Thoracic aorta (tissue), 2 donors: ENCODE measurements at regions not wholly inside any gene's neighbourhood (a gene's known extent, or its start where the extent isn't known, plus 50 kb on each side); places are given as distances from the start of the nearest gene placed in this dataset.

Experiments
- ATAC-seq: fragments of 150-250 bp; one replicate; pipeline ENCODE4 v1.8.0; 2017; ENCODE audit warnings: low read depth; ENCODE audit not compliant: insufficient number of reproducible peaks, low FRiP score
- DNase-seq: peaks from one replicate; pipeline ENCODE4 v3.0.0-alpha.2; 2020; ENCODE audit warnings: low spot score
- H3K27ac ChIP-seq, 2 donors: fragments of 200-600 bp; sonication (generic); 1 replicate in 1 of 2; 2 replicates in 1 of 2; pipeline ENCODE4 v1.5.1; 2016; ENCODE audit warnings: mild to moderate bottlenecking in 2 of 2, moderate library complexity in 2 of 2
- H3K27me3 ChIP-seq: fragments of 200-600 bp; sonication (generic); replicated peaks from 2 replicates; pipeline ENCODE4 v1.6.0; 2016; ENCODE audit warnings: mild to moderate bottlenecking; ENCODE audit not compliant: insufficient read depth
- H3K36me3 ChIP-seq: fragments of 200-600 bp; sonication (generic); one replicate; pipeline ENCODE4 v1.5.1; 2016
- H3K4me1 ChIP-seq, 2 donors: fragments of 200-600 bp; sonication (generic); 1 replicate in 1 of 2; 2 replicates in 1 of 2; pipeline versions ENCODE4 v1.5.1 to v1.6.0; 2016; ENCODE audit warnings: low read depth in 2 of 2, mild to moderate bottlenecking in 1 of 2; ENCODE audit not compliant: control insufficient read depth in 1 of 2
- H3K4me3 ChIP-seq: fragments of 200-600 bp; sonication (generic); 2 replicates; pipeline ENCODE4 v1.5.1; 2016; ENCODE audit warnings: mild to moderate bottlenecking
- H3K9me3 ChIP-seq: fragments of 200-600 bp; sonication (generic); 2 replicates; pipeline ENCODE4 v1.5.1; 2016
- TF ChIP-seq, protein P1 (sequence below): fragments of 200-600 bp; sonication (generic); IDR thresholded peaks from one replicate; pipeline ENCODE4 v1.5.1; 2019; ENCODE audit warnings: antibody characterized with exemption

- H3K4me1 ChIP-seq, result peaks cover 0 to 15% of the 10 kb centered on the region in 2 donors
Observed at GRCh38 chr1:229941160-229941559, 125.9 kb upstream of the GALNT2 start.

DNA sequence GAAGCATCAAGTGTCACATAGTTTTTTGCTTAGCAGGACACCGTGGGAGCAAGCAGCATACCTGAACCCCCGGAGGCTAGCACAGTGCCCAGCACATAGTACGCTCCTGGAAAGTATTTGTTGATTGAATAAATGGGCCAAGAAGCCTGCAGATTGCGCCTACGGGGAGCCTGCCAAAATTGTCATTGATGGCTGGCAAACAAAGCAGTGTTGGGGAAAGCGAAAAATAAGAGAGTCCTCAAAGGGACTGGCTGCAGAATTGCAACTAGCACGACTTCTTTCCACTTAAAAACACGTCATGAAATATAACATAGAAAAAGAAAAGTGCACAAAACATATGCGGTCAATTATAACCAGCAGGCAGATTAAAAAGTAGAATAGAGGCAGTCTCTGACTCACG lies 125.2 kb upstream of the GALNT2 start:
- peaks cover 0 to 15% of the 10 kb centered on the region in 2 donors for H3K4me1 ChIP-seq
- H3K4me3 ChIP-seq, result no peak overlapping the region
- H3K27ac ChIP-seq, result no peak overlapping the region
- H3K27me3 ChIP-seq, result no peaks in the 10 kb centered on the region
- H3K9me3 ChIP-seq, result no peaks in the 10 kb centered on the region
- ATAC-seq (no peak), DNase-seq (no peak)
- TF ChIP-seq, protein P1, sequence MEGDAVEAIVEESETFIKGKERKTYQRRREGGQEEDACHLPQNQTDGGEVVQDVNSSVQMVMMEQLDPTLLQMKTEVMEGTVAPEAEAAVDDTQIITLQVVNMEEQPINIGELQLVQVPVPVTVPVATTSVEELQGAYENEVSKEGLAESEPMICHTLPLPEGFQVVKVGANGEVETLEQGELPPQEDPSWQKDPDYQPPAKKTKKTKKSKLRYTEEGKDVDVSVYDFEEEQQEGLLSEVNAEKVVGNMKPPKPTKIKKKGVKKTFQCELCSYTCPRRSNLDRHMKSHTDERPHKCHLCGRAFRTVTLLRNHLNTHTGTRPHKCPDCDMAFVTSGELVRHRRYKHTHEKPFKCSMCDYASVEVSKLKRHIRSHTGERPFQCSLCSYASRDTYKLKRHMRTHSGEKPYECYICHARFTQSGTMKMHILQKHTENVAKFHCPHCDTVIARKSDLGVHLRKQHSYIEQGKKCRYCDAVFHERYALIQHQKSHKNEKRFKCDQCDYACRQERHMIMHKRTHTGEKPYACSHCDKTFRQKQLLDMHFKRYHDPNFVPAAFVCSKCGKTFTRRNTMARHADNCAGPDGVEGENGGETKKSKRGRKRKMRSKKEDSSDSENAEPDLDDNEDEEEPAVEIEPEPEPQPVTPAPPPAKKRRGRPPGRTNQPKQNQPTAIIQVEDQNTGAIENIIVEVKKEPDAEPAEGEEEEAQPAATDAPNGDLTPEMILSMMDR, result no peak
- H3K36me3 ChIP-seq, result no peaks in the 10 kb centered on the region

More at GRCh38 chr1:229941160-229941559, 125.9 kb upstream of the GALNT2 start:
- Histone ChIP-seq H3K9me3 (no peaks in the 10 kb centered on the region), H3K4me3 (no peak overlapping the region), H3K27ac (no peak overlapping the region), H3K36me3 (no peaks in the 10 kb centered on the region), H3K27me3 (no peaks in the 10 kb centered on the region)
- DNase-seq (no peak), ATAC-seq (no peak)
- TF ChIP-seq, protein P1, result no peak

GRCh38 chr1:229942501-229942900 lies 124.5 kb upstream of the GALNT2 start:
- H3K4me1 ChIP-seq, result peaks cover 0 to 15% of the 10 kb centered on the region in 2 donors
- no peak overlapping the region for H3K27ac ChIP-seq
- no peaks in the 10 kb centered on the region for H3K27me3 ChIP-seq
- H3K36me3 ChIP-seq, result no peaks in the 10 kb centered on the region
- TF ChIP-seq, protein P1, result no peak
- no peak overlapping the region for H3K4me3 ChIP-seq
- no peak for DNase-seq
- ATAC-seq, result no peak
- no peaks in the 10 kb centered on the region for H3K9me3 ChIP-seq

DNA sequence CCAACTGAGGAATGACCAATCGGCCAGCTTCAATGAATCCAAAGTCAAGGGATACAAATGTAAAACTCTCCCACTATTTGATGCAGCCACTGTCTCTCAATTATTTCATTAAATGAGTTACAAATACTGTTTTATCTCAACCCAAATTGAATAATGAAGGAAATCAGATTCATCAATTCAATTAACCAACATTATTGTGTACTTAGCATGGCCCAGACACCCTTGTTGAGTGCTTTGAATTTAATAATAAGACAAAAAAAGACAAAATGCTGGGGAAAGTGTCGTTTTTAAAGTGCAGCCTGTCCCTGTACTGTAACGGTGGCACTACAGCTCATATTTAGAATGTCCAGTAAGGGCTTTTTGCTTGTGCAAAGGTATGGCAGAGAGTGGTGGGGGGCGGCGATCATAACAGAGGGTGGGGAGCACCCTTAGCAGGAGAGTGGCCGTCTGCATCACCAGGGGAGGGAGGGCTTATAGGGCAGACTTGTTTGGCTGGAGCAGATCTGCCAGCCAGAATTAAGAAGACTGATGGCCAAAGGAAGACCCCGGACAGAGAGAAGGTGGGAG lies 123.8 kb upstream of the GALNT2 start:
- no peak for ATAC-seq
- peaks cover 0 to 15% of the 10 kb centered on the region in 2 donors for H3K4me1 ChIP-seq
- H3K36me3 ChIP-seq, result no peaks in the 10 kb centered on the region
- no peak overlapping the region for H3K27ac ChIP-seq
- no peaks in the 10 kb centered on the region for H3K27me3 ChIP-seq
- DNase-seq, result no peak
- no peaks in the 10 kb centered on the region for H3K9me3 ChIP-seq
- no peak overlapping the region for H3K4me3 ChIP-seq
- TF ChIP-seq, protein P1, result no peak

- DNase-seq (no peak), ATAC-seq (no peak)
- Histone ChIP-seq H3K9me3 (no peaks in the 10 kb centered on the region), H3K4me1 (peaks cover 0 to 15% of the 10 kb centered on the region in 2 donors), H3K4me3 (no peak overlapping the region), H3K27me3 (no peaks in the 10 kb centered on the region), H3K36me3 (no peaks in the 10 kb centered on the region), H3K27ac (no peak overlapping the region)
- TF ChIP-seq, protein P1, result no peak
Observed at GRCh38 chr1:229943988-229944743, 122.9 kb upstream of the GALNT2 start.
